Sigmoid colon (tissue), 4 donors: ENCODE measurements at regions not wholly inside any gene's neighbourhood (a gene's known extent, or its start where the extent isn't known, plus 50 kb on each side); places are given as distances from the start of the nearest gene placed in this dataset.

ENCODE experiments used
- EP300 ChIP-seq, 4 donors: sonication (generic); formaldehyde crosslinking; IDR thresholded peaks; one replicate each; pipeline ENCODE4 v1.6.1; 2017; ENCODE audit warnings: antibody characterized with exemption in 4 of 4
- POLR2A ChIP-seq, 2 donors: fragments of 450-650 bp; IDR thresholded peaks; one replicate each; pipeline ENCODE4 v1.6.1; 2016; ENCODE audit warnings: antibody characterized with exemption in 2 of 2, mild to moderate bottlenecking in 2 of 2, moderate library complexity in 2 of 2
- POLR2AphosphoS5 ChIP-seq, 4 donors: sonication (generic); formaldehyde crosslinking; IDR thresholded peaks; one replicate each; pipeline ENCODE4 v1.6.1; 2017; ENCODE audit warnings: antibody characterized with exemption in 4 of 4
- TF ChIP-seq, protein P1 (sequence below), 4 experiments: fragments of 450-650 bp in 3 of 4; fragments of 200-600 bp in 1 of 4; IDR thresholded peaks; one replicate each; pipeline ENCODE4 v1.5.1; 2016 to 2019; ENCODE audit warnings: antibody characterized with exemption in 4 of 4, mild to moderate bottlenecking in 3 of 4, moderate library complexity in 2 of 4

DNA sequence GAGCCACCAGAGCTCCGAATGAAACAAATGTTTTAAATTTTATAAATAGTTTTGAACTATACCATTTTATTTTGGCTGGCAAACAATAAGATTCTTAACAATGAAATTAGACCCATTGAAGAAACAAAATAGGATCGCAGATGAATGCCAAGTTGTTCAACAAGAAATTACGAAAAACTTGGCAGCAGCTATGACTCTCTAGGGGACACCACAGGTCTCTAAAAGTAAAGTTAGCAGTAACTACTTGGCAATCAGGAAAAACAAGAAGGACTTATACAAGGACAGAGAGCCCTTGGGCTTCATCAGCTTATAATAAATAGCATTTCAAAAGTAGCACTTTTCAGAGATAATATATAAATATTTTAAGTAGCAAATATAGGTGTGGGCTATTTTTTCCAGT lies 603.8 kb upstream of the PSMD7 start:
- TF ChIP-seq POLR2AphosphoS5 (IDR thresholded peaks at IDR 0.05) (no peak), EP300 (IDR thresholded peaks at IDR 0.05) (no peak), POLR2A (IDR thresholded peaks at IDR 0.05) (no peak)
- TF ChIP-seq, protein P1, sequence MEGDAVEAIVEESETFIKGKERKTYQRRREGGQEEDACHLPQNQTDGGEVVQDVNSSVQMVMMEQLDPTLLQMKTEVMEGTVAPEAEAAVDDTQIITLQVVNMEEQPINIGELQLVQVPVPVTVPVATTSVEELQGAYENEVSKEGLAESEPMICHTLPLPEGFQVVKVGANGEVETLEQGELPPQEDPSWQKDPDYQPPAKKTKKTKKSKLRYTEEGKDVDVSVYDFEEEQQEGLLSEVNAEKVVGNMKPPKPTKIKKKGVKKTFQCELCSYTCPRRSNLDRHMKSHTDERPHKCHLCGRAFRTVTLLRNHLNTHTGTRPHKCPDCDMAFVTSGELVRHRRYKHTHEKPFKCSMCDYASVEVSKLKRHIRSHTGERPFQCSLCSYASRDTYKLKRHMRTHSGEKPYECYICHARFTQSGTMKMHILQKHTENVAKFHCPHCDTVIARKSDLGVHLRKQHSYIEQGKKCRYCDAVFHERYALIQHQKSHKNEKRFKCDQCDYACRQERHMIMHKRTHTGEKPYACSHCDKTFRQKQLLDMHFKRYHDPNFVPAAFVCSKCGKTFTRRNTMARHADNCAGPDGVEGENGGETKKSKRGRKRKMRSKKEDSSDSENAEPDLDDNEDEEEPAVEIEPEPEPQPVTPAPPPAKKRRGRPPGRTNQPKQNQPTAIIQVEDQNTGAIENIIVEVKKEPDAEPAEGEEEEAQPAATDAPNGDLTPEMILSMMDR (IDR thresholded peaks at IDR 0.05): no peak
